ENCODE measurements at regions not wholly inside any gene's neighbourhood (a gene's known extent, or its start where the extent isn't known, plus 50 kb on each side); places are given as distances from the start of the nearest gene placed in this dataset.

DNA sequence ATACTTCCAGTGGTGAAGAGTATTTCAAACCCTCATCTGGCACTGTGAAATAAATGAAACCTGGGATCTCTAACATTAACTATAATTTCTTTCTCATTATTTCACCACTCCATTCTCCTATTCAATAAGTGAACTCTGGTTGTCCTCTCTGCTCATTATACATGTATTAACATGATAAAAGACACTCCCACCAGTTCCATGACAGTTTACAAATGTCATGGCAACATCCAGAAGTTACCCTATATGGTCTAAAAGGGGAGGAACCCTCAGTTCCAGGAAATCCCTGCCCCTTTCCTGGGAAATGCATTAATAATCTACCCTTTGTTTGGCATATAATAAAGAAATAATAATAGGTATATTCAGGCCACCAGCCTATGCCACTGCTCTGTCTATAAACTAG is 62.7 kb upstream of the BRINP3 start:
- DNase-seq (ENCODE audit: low spot score) = no peak

DNA sequence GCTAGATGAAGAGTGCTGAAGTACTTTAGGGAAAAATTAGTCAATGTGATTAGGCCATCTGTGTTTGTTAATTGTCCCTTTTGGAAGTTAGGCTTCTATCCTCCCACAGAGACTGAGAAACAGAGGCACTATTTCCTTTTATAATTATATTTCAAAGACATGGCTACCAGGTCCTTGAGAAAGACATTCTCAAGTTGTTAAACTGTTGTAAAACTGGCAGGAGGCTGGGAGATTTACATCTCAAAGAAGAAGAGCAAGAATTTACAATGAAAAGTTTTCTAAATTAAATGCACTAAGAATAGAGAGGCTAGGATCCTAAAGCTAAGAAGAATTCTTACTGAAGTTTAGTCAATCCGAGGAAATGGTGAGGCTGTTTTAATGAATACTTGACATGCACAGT is 74.0 kb upstream of the BRINP3 start:
- DNase-seq (ENCODE audit: low spot score) = no peak

DNA sequence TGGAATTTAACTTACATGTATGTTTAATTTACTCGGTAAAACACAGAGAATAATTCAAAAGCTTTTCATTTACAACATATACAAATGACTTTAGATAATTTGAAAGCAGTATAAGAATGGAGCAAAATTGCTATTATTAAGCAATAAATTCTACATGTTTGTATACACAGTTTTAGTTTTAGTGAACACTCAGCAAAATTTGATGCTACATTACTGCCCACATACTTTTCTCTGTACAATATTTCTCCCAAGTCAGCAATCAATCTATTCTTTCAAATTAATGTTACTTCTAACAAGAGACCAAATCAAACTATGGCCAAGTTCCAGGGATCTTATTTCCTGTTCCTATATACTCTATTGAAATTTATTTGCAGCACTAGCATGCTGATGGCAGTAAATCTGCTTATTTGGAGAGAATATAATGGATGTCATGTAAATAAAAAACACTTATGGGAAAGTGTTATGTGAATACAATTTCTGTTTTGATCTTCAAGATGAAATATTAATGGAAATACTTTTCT is 82.6 kb upstream of the BRINP3 start:
- no peak for DNase-seq (ENCODE audit: low spot score)

DNA sequence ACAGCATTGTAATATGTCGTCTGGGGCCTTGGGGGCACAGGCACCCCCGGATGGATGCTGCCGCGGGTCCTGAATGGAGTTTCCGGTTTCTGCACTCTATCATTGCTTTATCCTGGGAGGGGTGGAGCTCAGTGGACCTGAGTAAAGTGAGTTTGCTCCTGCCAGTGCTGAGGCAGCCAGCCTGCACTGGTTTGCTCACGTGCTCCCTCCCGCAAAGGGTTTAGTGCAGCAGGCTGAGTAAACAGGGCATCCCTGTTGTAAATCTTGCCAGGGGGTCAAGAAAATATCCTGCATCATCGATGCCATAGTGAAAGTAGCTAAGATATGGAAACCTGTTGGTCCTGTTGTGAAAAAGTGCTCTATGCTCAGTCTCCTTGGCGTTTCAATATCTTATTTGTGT is 85.6 kb upstream of the BRINP3 start:
- no peak for DNase-seq (ENCODE audit: low spot score)

DNA sequence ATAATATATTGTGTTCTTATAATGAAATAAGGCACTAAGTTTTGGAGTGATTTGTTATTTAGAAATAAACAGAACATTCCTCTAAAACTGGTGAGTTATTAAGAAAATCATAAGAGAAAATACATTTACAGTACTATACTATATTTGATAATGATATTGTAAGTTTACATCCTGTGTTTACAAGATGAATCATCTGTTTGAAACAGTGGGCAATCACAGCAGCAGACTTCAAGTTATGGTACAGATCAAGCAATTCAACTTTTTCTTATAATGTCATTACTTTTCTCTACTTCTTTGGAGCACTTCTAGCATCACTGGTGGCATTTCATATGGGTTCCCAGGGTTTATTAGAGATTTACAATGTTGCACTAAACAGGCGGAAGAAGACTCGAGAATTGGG is 86.5 kb upstream of the BRINP3 start:
- no peak for DNase-seq (ENCODE audit: low spot score)

DNA sequence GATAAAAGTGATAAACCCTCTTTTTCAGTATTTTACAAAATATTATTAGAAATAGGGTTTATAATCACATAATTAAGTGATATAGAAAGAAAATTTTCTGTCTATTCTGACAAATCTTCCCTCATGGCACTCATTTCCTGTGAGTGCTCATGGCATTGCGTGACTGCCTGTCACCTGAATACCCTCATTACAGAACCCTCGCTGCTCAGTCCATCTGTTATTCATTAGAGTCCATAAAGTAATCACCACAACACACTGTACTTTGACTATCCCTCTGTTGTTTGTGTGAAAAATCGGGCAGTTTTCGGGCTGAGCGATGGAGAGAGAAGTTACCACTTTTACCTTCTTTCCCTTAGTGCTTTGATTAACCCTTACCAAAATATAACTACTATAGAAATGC is 100.4 kb upstream of the BRINP3 start:
- DNase-seq (ENCODE audit: low spot score) = no peak

DNA sequence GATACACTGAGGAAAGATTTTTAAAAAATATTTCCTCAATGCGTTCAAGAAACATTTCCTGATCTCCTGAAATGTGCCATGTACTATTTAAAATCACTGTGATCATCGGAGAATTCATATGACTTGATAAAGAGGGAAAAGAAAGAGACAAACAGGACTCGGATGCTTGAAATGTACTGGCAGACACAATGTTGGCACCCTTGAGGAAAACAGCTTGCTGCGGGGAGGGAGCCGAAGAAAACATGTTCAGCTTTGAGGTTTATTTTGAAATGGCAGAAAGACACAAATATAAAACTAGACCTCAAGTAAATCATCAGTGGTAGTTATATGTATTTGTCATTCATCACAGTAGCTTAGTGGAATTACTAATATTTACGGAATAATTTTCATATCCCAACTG is 100.9 kb upstream of the BRINP3 start:
- no peak for DNase-seq (ENCODE audit: low spot score)

DNA sequence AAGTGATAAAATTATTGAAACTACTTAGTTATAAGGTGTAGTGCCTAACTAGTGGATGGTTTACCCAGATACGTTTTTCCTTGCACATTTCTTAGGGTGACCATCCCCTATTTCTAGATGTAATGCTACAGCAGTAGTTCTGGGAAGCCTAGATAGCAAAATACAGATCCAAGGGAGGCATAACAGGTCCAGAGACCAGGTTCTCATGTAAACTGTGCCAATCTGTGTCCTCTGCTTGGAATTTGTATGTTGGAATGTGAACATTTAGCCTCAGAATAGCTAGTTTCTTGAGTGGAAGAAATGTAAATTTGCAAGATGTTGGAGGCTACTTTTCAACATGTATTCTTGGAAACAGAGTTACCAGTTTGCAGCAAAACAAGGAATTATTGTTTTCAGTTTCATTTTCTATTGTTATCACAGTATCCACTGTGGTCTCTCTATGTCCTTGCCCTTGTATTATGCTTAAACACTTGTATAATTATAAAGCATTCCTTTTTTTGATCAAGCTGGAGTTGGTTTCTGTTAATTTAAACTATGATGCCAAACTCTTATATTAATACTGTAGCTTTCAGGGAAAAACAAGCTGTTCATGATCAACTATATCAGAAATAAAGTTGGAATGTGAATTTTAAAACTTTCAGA is 102.0 kb upstream of the BRINP3 start:
- DNase-seq (ENCODE audit: low spot score) = no peak

DNA sequence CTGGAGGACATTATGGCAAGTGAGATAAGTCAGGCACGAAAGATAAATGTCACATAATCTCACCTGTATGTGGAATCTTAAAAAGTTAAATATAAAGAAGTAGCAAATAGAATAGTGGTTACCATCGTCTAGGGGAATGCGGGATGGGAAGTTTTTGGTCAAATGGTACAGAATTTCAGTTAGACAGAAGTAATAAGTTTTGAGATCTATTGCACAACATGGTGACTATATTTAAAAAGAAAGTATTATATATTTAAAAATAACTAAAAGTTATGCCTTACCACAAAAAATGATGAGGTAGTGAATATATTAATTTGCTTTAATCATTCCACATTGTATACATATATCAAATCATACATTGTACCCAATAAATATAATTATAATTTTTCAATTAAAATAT is 106.2 kb upstream of the BRINP3 start:
- DNase-seq (ENCODE audit: low spot score) = no peak

DNA sequence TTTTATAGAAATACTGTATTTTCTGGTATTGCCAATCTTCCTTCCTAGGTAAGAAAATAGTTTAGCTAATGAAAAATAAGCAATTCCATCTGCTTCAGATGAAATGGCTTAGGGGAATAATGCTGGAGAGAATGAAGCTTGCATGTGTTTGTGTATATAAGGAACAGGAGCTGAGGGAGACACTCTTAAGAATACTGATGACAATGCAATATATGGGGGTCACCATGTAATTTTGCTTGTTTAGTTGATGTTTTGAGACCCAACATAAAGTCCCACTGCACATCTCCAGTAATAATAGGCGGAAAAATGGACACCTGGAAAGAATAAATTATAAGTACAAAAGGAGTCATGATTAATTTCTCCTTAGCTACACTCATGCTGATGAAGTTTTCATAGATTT is 110.8 kb upstream of the BRINP3 start:
- DNase-seq (ENCODE audit: low spot score) = no peak

DNA sequence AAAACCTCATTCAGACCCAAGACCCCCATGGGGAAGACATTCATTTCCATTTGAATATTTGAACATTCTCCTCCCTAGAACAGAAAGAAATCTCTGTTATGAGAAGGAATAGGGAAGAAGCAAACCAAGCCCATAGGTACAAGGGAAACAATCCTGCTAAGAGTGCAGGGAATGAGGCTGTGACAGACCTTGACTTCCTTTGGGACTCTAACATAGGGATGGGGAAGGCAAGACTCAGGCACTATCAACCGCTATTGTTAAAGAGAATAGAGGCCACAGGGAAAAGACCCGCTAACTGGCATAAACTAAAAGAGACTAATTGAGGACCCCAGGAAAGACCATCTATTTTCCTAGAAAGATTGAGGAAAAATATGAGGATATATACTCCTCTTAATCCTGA is 117.8 kb upstream of the BRINP3 start:
- DNase-seq (ENCODE audit: low spot score) = no peak

DNA sequence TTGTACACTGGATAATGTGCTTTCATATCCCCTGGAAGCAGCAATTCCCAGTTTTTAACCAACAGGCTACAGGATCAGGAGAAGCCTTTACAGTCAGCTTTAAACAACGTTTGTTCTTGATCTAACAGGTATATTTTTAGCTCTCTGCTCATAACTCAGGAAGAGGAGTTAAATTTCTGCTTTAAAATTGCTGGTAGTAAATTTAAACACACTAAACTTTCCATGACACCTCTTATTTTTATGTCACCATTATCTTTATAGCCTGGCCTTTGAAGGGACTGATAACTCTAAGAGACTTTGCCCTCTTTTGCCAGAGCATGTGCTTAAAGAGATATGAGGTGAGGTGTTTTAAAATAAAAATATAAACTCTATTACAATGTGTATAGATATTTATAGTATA is 119.6 kb upstream of the BRINP3 start:
- no peak for DNase-seq (ENCODE audit: low spot score)

DNA sequence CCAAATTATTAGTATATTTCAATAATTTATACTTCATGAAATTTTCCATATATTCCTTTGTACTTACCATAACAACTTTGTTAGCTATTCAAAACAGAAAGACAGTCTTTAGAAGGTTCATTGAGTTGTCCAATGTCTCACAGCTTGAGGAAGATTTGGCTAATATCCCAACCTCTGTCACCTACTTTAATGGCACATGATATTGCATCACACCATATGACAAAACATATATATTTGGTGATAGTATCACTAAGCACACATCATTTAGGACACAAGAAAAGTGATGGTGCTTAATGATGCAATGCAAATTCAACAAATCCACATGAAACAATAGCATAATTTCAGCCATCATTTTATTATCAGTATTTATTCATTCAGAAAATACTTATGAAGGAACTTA is 122.0 kb upstream of the BRINP3 start:
- no peak for DNase-seq (ENCODE audit: low spot score)

DNA sequence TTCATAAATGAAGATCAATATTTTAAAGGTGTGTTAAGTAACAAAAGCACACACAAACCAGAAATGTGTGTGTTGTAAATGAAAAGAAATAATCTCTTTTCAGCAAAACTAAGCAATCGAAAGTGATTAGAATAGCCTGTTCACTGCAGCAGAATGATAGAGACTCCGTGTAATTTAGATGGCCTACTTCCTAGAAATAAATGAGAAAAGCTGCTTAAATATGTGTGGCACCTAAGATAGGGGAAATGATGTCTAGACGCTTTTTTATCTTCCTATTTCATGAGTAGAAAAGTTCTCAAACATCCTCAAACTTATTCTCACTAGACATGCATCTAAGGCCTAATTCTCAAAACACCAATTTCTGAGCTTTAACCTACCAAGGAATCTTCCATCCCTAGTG is 124.7 kb upstream of the BRINP3 start:
- no peak for DNase-seq (ENCODE audit: low spot score)

DNA sequence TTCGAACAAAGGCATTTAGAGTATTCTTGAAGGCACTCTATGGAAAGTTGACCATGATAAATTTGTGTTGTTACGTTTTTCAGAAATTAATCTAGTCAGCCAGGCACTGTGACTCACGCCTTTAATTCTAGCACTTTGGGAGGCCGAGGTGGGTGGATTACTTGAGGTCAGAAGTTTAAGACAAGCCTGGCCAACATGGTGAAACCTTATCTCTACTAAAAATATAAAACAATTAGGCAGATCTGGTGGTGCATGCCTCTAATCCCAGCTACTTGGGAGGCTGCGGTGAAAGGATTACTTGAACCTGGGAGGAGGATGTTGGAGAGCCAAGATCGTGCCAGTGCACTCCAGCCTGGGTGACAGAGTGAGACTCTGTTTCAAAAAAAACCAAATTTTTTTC is 130.6 kb upstream of the BRINP3 start:
- no peak for DNase-seq (ENCODE audit: low spot score)

DNA sequence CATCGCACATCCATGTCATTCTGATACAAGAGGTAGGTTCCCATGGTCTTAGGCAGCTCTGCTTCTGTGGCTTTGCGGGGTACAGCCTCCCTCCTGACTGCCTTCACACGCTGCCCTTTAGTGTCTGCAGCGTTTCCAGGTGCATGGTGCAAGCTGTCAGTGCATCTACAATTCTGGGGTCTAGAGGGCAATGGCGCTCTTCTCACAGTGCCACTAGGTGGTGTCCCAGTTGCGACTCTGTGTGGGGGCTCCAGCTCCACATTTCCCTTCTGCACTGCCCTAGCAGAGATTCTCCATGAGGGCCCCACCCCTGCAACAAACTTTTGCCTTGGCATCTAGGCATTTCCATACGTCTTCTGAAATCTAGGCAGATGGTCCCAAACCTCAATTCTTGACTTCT is 138.2 kb upstream of the BRINP3 start:
- no peak for DNase-seq (ENCODE audit: low spot score)

DNA sequence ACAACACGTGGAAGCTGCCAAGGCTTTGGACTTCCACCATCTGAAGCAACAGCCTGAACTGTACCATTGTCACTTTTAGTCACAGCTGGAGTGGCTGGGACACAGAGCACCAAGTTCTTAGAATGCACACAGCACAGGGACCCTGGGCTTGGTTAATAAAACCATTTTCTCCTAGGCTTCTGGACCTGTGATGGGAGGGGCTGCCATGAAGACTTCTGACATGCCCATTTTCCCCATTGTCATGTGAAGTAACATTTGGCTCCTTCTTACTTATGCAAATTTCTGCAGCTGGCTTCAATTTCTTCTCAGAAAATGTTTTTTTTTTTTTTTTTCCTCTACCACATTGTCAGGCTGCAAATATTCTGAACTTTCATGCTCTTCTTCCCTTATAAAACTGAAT is 138.6 kb upstream of the BRINP3 start:
- no peak for DNase-seq (ENCODE audit: low spot score)

DNA sequence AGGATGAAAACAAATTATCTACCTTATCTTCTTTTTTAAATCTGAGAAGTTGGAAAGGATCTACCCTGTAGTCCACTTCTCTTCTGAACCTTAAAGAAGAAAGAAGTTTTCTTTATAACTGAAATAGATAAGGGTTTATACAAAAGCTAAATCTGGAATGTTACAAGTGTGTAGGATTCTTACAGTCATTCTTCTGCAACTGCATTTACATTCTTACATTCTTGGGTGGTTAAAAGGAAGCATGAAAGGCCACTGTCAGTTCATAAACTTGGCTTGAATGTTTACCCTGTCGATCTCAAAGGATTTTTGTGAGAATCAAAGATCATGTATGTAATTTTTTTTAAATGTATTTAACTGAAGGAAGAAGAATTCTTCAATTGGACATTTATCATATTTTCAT is 142.1 kb upstream of the BRINP3 start:
- DNase-seq (ENCODE audit: low spot score) = no peak

DNA sequence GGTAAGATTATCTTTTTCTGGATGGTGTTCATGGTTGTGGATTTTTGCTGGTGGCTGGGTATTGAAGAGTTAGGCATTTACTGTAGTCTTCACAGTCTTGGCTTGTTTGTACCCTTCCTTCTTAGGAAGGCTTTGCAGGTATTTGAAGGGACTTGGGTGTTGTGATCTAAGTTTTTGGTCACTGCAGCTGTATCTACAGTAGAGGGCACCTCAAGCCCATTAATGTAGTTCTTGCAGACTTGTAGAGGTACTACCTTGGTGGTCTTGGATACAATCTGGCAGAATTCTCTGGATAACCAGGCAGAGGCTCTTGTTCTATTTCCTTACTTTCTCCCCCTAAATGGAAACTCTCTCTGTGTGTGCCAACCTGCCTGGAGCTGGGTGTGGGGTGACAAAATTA is 155.8 kb upstream of the BRINP3 start:
- no peak for DNase-seq (ENCODE audit: low spot score)

DNA sequence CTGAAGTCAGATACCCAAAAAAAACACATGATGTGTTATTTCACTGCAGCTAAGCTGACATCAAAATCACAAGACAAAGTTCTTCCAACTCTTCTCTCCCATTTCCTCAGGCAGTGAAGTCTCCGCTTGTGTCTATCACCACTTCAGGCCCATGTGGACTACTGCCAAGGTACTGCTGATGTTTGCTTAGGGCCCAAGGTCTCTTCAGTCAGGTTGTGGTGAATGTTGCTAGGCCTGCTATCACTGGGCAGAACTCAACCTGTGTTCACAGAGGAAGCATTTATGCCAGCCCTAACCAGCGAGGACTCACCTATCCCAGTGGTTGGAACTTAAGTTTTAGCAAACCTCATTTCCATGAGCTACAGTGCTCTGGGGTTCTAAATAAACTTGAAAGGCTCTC is 156.5 kb upstream of the BRINP3 start:
- no peak for DNase-seq (ENCODE audit: low spot score)

DNA sequence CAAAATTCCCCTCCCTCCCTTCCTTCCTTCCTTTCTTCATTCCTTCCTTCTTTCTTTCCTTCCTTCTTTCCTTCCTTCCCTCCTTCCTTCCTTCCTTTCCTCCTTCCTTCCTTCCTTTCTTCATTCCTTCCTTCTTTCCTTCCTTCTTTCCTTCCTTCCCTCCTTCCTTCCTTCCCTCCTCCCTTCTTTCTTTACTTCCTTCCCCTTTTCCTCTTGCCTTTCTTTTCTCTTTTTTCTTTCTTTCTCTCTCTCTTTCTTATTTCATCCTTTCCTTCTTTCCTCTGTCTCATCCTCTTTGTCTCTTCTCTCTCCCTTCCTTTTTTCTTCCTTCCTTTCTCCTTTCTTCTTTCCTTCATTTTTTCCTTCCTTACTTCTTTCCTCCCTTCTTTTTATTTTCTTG is 171.9 kb upstream of the BRINP3 start:
- no peak for DNase-seq (ENCODE audit: low spot score)

DNA sequence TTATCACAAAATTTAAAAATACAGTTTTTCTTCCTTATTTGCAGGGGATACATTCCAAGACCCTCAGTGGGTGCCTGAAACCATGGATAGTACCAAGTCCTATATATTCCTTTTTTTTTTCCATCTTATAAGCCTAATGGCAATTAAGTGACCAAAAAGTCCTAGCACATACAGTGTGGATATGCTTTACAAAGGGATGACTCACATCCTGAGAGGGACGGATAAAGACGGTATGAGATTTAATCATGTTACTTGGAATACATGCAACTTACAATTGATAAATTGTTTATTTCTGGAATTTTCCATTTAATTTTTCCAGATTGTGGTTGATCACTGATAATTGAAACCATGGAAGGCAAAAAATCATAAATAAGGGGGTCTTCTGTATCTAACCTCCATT is 181.2 kb upstream of the BRINP3 start:
- DNase-seq (ENCODE audit: low spot score) = no peak

DNA sequence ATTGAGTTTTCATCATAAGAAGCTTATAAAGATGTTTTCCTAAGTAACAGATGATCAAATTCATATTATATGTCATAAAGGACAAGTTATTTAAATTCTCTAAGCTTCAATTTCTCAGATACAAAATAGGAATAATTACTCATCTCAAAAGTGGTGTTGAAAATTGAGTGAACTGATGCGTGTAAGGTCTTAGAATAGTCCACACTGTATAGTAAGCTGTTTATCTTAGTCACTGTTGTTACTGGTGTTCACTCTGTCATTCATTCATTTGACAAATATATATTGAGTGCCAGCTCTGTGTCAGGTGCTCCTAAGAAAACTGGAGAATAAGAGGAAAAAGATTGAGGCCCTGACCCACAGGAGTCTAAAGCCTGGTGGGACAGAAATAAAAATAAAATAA is 186.3 kb upstream of the BRINP3 start:
- no peak for DNase-seq (ENCODE audit: low spot score)

DNA sequence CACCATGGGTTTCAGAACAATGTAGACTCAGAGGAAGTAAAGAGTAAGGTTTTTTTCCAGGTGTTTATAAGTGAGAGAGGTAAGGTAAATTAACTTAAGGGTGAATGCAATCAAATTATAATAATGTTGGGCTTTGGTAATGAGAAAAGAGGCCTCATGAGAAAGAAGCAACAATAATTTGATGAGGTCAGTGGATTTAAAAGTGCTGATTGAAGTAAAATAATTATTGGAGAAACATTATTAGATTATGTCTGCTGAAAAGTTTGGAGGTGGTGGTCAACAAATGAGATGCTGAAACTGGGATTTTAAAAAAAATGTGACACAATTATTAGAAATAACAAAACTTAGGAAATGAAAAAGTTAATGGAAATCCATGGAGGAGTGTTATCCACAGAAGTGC is 187.4 kb upstream of the BRINP3 start:
- no peak for DNase-seq (ENCODE audit: low spot score)

DNA sequence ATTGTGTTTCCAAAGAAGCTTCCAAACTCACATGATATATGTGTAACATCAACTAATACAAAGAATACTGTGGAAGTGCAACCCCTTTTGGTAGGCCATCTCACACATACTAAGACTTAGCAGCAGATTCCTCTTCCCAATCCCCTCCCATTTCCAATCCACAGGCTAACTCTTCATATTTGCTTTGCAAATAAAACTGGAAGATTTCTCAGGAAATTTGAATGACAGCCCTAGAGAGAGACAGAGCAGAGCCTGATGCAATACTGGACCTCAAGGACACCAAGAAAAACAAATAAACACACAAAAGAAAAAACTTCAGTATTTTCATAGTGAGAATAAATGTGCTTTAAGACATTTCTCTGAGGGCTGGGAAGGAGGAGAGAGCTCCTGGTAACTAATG is 190.2 kb upstream of the BRINP3 start:
- no peak for DNase-seq (ENCODE audit: low spot score)

Data from putamen (tissue), 1 donor.